HG03135 (cell line): ENCODE measurements at regions not wholly inside any gene's neighbourhood (a gene's known extent, or its start where the extent isn't known, plus 50 kb on each side); places are given as distances from the start of the nearest gene placed in this dataset.

Experiments
- ATAC-seq: cut with Tn5 transposase; IDR thresholded peaks from one replicate; pipeline ENCODE4 v1.9.1; 2021; ENCODE audit warnings: mild to moderate bottlenecking, moderate library complexity; ENCODE audit not compliant: unreplicated experiment

- no peak for ATAC-seq
Observed at GRCh38 chr16:65510850-65511249, 389.0 kb upstream of the CDH11 start.

- no peak for ATAC-seq
Observed at GRCh38 chr16:65510241-65510640, 388.4 kb upstream of the CDH11 start.

GRCh38 chr16:65509172-65509571 is 387.3 kb upstream of the CDH11 start:
- no peak for ATAC-seq

GRCh38 chr16:65500919-65501318 is 379.1 kb upstream of the CDH11 start:
- ATAC-seq, result no peak

- no peak for ATAC-seq
Observed at GRCh38 chr16:65500007-65500406, 378.1 kb upstream of the CDH11 start.

- ATAC-seq, result no peak
Observed at GRCh38 chr16:65499566-65499965, 377.7 kb upstream of the CDH11 start.

- ATAC-seq, result no peak
Observed at GRCh38 chr16:65497571-65497970, 375.7 kb upstream of the CDH11 start.

GRCh38 chr16:65495106-65495505 is 373.2 kb upstream of the CDH11 start:
- no peak for ATAC-seq

GRCh38 chr16:65494609-65495008 is 372.7 kb upstream of the CDH11 start:
- no peak for ATAC-seq

- no peak for ATAC-seq
Observed at GRCh38 chr16:65494080-65494479, 372.2 kb upstream of the CDH11 start.

GRCh38 chr16:65490286-65490685 is 368.4 kb upstream of the CDH11 start:
- no peak for ATAC-seq

GRCh38 chr16:65489531-65490023 is 367.7 kb upstream of the CDH11 start:
- no peak for ATAC-seq

- ATAC-seq, result no peak
Observed at GRCh38 chr16:65487231-65487630, 365.4 kb upstream of the CDH11 start.

GRCh38 chr16:65481956-65482355 is 360.1 kb upstream of the CDH11 start:
- ATAC-seq, result no peak

GRCh38 chr16:65480281-65481091 is 358.6 kb upstream of the CDH11 start:
- no peak for ATAC-seq

- no peak for ATAC-seq
Observed at GRCh38 chr16:65476448-65476955, 354.6 kb upstream of the CDH11 start.

- ATAC-seq, result no peak
Observed at GRCh38 chr16:65473699-65474098, 351.8 kb upstream of the CDH11 start.

GRCh38 chr16:65469116-65469515 is 347.3 kb upstream of the CDH11 start:
- no peak for ATAC-seq

- ATAC-seq, result no peak
Observed at GRCh38 chr16:65468133-65468532, 346.3 kb upstream of the CDH11 start.

GRCh38 chr16:65463652-65464260 is 341.9 kb upstream of the CDH11 start:
- no peak for ATAC-seq

GRCh38 chr16:65457084-65457483 is 335.2 kb upstream of the CDH11 start:
- ATAC-seq, result no peak

GRCh38 chr16:65455761-65456160 is 333.9 kb upstream of the CDH11 start:
- ATAC-seq, result no peak
